Activated CD4-positive, alpha-beta memory T cell treated with anti-CD3 and anti-CD28 coated beads for 36 hours (primary cell): ENCODE measurements at regions not wholly inside any gene's neighbourhood (a gene's known extent, or its start where the extent isn't known, plus 50 kb on each side); places are given as distances from the start of the nearest gene placed in this dataset.

Experiments used
- CTCF ChIA-PET: fragments of 350-600 bp; sonication (Branson Sonifier 250); formaldehyde crosslinking; loops from one replicate; lab custom pipeline; 2021; ENCODE audit warnings: antibody characterized with exemption, inconsistent platforms; lab: Charles Lee
- POLR2A ChIA-PET: fragments of 350-600 bp; sonication (Branson Sonifier 250); formaldehyde crosslinking; loops from one replicate; lab custom pipeline; 2021; ENCODE audit warnings: antibody characterized with exemption; lab: Charles Lee
- DNase-seq: peaks from one replicate; pipeline ENCODE4 v3.0.0-alpha.2; 2020
- H3K27ac Mint-ChIP-seq: one replicate; pipeline ENCODE4 v1.8.0; 2021; ENCODE audit warnings: mixed read lengths
- H3K27me3 Mint-ChIP-seq: one replicate; pipeline ENCODE4 v1.8.0; 2021; ENCODE audit warnings: mixed read lengths
- H3K36me3 Mint-ChIP-seq: one replicate; pipeline ENCODE4 v1.8.0; 2021; ENCODE audit warnings: mixed read lengths
- H3K4me1 Mint-ChIP-seq: one replicate; pipeline ENCODE4 v1.8.0; 2021; ENCODE audit warnings: low read depth, mixed read lengths
- H3K4me3 Mint-ChIP-seq: one replicate; pipeline ENCODE4 v1.8.0; 2021; ENCODE audit warnings: mild to moderate bottlenecking, mixed read lengths
- H3K9me3 Mint-ChIP-seq: one replicate; pipeline ENCODE4 v1.8.0; 2021; ENCODE audit warnings: mixed read lengths
- intact Hi-C: fragments of 100-400 bp; cut with micrococcal nuclease; formaldehyde crosslinking; loops from one replicate; pipeline ENCODE4 v1.15.1; 2023

DNA sequence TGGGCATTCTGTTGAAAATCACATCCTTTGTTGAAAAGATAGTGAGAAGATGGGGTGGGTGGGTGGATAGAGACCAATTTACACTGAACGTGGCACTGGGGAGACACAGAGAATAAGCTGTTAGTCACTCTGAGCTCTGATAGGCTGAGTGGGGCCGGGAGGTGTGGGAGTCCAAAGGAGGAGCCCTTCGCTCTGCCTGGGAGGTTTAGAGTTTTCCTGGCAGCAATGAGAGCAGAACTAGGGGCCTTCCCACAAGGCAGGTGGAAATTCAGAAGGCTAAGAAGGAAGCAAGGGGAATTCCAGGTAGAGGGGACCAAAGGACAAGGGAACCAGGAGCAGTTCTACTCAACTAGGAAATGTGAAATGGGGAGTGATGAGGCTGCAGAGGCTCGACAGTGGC, 272.7 kb downstream of the RPLP1 start:
- H3K4me3 Mint-ChIP-seq, result no peak overlapping the region
- H3K36me3 Mint-ChIP-seq, result no peaks in the 10 kb centered on the region
- intact Hi-C loops, result loop anchor here (5.0 kb wide), 1 partner anchor 203 kb away; no protein-coding TSS in a partner anchor
- peak overlapping the region; percentile 10 for H3K27ac Mint-ChIP-seq
- H3K27me3 Mint-ChIP-seq, result peaks cover 4% of the 10 kb centered on the region
- peaks cover 4% of the 10 kb centered on the region for H3K9me3 Mint-ChIP-seq
- DNase-seq, result peak; percentile 30
- ChIA-PET POLR2A (interaction anchor here (1.0 kb wide), 1 partner anchor 369 kb away, joined by 3 read pairs; no protein-coding TSS in a partner anchor), CTCF (interaction anchor here (0.6 to 1.0 kb wide), 3 partner anchors 64 to 366 kb away, joined by 3 to 4 read pairs (median 3); no protein-coding TSS in a partner anchor)
- H3K4me1 Mint-ChIP-seq, result peaks cover 56% of the 10 kb centered on the region

DNA sequence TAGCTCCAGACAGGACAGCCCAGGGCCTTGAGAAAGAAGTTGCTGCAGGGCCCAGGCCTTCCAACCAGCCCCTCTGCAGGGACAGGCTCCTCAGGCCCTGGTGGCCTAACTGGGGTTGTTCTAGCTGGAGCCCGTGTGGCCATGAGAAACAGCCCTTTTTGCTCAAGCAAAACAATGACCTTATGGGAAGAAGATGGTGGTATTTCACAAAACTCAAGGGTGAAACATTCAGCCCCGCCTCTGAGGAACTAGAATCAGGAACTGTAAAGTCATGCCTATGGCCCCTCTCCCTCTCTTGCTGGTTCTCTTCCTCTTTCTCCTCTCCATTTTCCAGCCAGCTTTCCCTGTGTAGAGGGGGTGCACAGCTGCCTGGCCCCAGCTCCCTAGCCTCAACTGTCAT, 273.3 kb downstream of the RPLP1 start:
- Mint-ChIP-seq H3K4me3 (no peak overlapping the region), H3K27me3 (peaks cover 4% of the 10 kb centered on the region), H3K9me3 (no peaks in the 10 kb centered on the region), H3K36me3 (no peaks in the 10 kb centered on the region), H3K4me1 (peaks cover 50% of the 10 kb centered on the region), H3K27ac (no peak overlapping the region)
- DNase-seq, result no peak
- intact Hi-C loops, result loop anchor here (5.0 kb wide), 1 partner anchor 204 kb away; no protein-coding TSS in a partner anchor
- ChIA-PET POLR2A (interaction anchor here (0.9 kb wide), 1 partner anchor 35 kb away, joined by 3 read pairs; no protein-coding TSS in a partner anchor), CTCF (interaction anchor here (1.2 kb wide), 1 partner anchor 150 kb away, joined by 3 read pairs; no protein-coding TSS in a partner anchor)

DNA sequence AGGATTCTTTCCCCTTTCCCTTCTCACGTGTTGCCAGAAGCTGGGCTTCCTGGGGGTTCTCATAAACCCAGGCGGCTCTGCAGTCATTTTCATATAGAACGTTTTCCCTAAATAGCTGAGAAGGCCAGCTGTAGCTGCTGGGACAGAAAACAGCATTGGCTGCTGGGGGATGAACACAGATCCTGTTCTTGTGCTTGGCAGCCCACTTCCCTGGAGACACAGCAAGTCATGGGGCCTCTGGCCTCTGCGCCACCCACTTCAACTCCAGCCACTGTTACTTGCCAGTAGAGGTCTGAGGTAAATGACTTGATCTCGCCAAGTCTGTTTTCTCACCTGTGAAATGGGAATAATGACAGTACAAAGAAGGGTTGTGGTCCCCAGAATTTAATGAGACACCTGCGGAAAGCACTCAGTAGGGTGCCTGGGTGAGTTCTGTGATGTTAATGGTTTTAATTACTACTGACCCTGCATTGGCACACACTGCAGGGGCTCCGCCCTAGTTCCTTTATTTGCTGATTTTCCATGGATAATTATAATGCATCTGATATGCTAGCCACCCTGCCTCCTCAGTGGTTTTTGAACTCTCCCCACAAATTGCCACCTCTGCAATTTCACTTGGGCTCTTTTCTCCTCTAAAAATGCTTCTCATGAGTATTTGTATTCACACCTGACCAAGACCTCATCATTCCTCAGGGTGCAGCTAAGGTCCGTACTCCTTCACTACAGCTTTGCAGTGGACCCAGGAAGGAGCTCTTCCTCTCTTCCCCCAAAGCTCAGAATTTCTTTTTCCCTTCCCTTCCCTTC, 274.7 kb downstream of the RPLP1 start:
- Mint-ChIP-seq H3K36me3 (no peaks in the 10 kb centered on the region), H3K4me1 (peaks cover 36% of the 10 kb centered on the region), H3K27ac (no peak overlapping the region), H3K9me3 (no peaks in the 10 kb centered on the region), H3K27me3 (peaks cover 4% of the 10 kb centered on the region), H3K4me3 (no peak overlapping the region)
- CTCF ChIA-PET, result interaction anchor here (1.2 to 2.3 kb wide), 3 partner anchors 12 to 152 kb away, joined by 3 to 12 read pairs (median 10); no protein-coding TSS in a partner anchor
- POLR2A ChIA-PET, result no interaction called here
- intact Hi-C loops, result loop anchor here (5.0 kb wide), 1 partner anchor 205 kb away; no protein-coding TSS in a partner anchor
- DNase-seq, result no peak

DNA sequence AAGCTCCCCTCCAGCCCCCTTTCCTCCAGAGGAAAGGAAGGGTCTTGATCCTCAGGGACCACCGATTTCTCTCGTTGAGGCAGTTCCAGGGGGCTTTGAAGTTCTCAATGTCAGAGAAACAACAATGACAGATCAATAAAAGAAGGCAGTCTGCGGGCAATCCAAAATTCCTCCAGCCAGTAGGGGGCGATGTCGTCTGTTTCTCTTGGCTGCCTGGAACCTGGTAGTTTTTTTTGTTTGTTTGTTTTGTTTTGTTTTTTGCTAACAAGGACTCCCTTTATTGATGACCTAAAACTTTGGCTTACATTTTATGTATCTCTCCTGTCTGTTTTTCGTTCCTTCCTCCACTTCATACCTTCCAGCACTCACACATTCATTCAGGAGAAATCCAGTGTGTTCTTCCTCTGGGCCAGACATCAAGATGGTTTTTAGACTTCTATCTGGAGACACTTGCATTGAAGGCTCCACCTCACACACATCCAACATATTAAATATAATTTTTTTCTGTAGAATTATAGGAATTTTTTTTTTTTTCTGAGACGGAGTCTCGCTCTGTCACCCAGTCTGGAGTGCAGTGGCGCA, 276.6 kb downstream of the RPLP1 start:
- H3K27me3 Mint-ChIP-seq, result peaks cover 4% of the 10 kb centered on the region
- peak; percentile 82 for DNase-seq
- H3K27ac Mint-ChIP-seq, result no peak overlapping the region
- peaks cover 26% of the 10 kb centered on the region for H3K4me1 Mint-ChIP-seq
- no peaks in the 10 kb centered on the region for H3K9me3 Mint-ChIP-seq
- H3K4me3 Mint-ChIP-seq, result peak overlapping the region; percentile 4
- intact Hi-C loops, result loop anchor here (1.0 to 5.0 kb wide), 2 partner anchors 207 to 370 kb away; no protein-coding TSS in a partner anchor
- no peaks in the 10 kb centered on the region for H3K36me3 Mint-ChIP-seq
- POLR2A ChIA-PET, result no interaction called here
- CTCF ChIA-PET, result interaction anchor here (0.5 to 2.3 kb wide), 15 partner anchors 9 to 759 kb away, joined by 3 to 12 read pairs (median 3); no protein-coding TSS in a partner anchor

DNA sequence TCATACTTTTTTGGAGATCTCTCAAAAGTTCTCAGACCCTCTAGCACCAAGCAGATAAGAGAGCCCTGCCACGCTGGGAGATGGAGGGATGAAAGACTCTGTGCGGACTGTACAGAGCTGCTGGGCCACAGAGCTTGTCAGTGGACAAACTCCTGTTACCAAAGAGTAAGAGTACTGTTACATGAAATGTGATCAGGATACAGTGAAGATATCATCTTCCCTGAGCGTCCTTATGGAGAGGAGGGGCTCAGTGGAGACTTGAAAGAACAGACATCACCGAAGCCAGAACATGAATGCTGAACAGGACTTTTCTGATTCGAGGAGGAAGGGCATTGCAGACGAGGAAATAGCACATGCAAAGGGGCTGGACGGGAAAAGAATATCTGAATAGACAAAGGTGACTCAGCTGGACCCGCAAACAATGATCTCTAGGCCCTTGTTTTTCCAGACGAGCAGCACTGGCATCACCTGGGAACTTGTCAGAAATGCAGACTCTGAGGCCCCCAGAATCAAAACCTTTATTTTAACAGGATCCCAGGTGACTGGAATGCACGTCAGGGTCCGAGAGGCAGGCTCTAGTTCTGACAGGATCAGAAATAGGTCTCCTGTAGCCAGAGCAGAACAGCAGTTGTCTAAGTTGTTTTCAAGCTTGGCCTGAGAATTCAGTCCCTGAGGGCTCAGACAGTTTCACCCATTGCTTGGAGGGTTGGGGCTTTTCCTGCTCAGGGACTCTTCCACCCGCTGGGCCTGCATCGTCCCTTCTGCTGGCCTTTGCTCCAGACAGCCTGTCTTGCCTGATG, 277.9 kb downstream of the RPLP1 start:
- POLR2A ChIA-PET, result no interaction called here

DNA sequence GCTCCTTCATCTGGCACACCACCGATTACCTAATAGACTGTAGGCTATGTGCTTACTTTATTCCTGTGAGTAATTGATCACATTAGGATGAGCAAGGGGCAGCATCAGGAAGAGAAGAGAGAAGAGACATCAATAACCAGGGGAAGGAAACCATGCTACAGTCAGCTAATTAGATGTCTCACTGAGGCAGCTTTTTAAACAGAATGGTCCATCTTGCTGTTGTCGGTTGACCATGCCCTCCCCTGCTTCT, 278.4 kb downstream of the RPLP1 start:
- DNase-seq, result no peak
- CTCF ChIA-PET, result interaction anchor here (0.7 to 1.4 kb wide), 3 partner anchors 9 to 19 kb away, joined by 3 to 5 read pairs (median 4); no protein-coding TSS in a partner anchor
- H3K9me3 Mint-ChIP-seq, result no peaks in the 10 kb centered on the region
- peaks cover 12% of the 10 kb centered on the region for H3K4me1 Mint-ChIP-seq
- no peaks in the 10 kb centered on the region for H3K36me3 Mint-ChIP-seq
- H3K4me3 Mint-ChIP-seq, result no peak overlapping the region
- POLR2A ChIA-PET, result no interaction called here
- H3K27ac Mint-ChIP-seq, result no peak overlapping the region
- intact Hi-C loops, result no loop called here
- H3K27me3 Mint-ChIP-seq, result peaks cover 4% of the 10 kb centered on the region

More for the DNA sequence above, 277.9 kb downstream of the RPLP1 start:
- peaks cover 4% of the 10 kb centered on the region for H3K27me3 Mint-ChIP-seq
- peaks cover 17% of the 10 kb centered on the region for H3K4me1 Mint-ChIP-seq
- DNase-seq, result no peak
- H3K36me3 Mint-ChIP-seq, result no peaks in the 10 kb centered on the region
- intact Hi-C loops, result no loop called here
- no peak overlapping the region for H3K27ac Mint-ChIP-seq
- H3K4me3 Mint-ChIP-seq, result no peak overlapping the region
- no peaks in the 10 kb centered on the region for H3K9me3 Mint-ChIP-seq
- CTCF ChIA-PET, result interaction anchor here (0.7 to 1.4 kb wide), 3 partner anchors 8 to 19 kb away, joined by 3 to 5 read pairs (median 4); no protein-coding TSS in a partner anchor

DNA sequence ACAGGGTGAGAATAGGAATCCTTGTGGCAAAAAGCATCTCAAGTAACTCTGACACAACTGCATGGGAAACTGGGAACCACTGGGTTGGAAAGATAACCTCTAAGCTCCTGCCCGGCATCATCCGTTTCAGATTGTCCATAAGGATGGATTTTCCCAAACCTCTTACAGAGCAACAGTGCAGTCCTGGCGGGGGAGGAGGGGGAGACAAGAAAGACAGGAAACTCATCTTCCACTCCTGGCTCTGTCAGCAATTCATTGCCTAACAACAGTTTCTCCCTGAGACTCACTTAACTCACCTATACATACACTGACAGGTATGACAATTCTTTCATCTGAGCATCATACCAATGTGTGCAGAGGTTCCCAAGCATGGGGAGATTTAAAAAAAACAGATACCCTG, 279.0 kb downstream of the RPLP1 start:
- Mint-ChIP-seq H3K27ac (no peak overlapping the region), H3K4me3 (no peak overlapping the region), H3K4me1 (peaks cover 8% of the 10 kb centered on the region), H3K36me3 (no peaks in the 10 kb centered on the region), H3K9me3 (no peaks in the 10 kb centered on the region), H3K27me3 (peaks cover 4% of the 10 kb centered on the region)
- no peak for DNase-seq
- POLR2A ChIA-PET, result no interaction called here
- intact Hi-C loops, result no loop called here
- CTCF ChIA-PET, result interaction anchor here (1.1 to 1.6 kb wide), 3 partner anchors 14 to 156 kb away, joined by 3 to 5 read pairs (median 4); no protein-coding TSS in a partner anchor

DNA sequence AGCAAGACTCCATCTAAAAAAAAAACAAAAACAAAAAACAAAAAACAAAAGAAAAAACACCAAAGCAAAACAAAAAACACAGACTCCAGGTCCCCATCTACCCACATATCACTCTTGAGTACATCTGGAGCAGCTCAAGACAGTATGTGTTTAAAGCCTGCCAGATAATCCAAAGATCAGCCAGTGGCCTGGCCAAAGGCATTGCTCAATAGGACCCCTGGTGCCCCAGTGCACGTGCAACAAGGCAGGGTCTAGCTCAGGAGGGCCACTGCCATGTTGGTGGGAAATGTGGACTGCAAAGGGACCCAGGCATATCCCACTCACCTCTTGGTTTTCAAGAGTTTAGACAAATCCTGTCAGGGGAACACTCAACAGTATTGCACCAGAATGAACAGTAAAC, 279.5 kb downstream of the RPLP1 start:
- peaks cover 6% of the 10 kb centered on the region for H3K4me1 Mint-ChIP-seq
- no peak overlapping the region for H3K27ac Mint-ChIP-seq
- POLR2A ChIA-PET, result no interaction called here
- CTCF ChIA-PET, result interaction anchor here (0.6 to 1.6 kb wide), 2 partner anchors 157 to 179 kb away, joined by 3 read pairs; no protein-coding TSS in a partner anchor
- no peak for DNase-seq
- intact Hi-C loops, result no loop called here
- no peak overlapping the region for H3K4me3 Mint-ChIP-seq
- peaks cover 4% of the 10 kb centered on the region for H3K27me3 Mint-ChIP-seq
- H3K9me3 Mint-ChIP-seq, result no peaks in the 10 kb centered on the region
- no peaks in the 10 kb centered on the region for H3K36me3 Mint-ChIP-seq

DNA sequence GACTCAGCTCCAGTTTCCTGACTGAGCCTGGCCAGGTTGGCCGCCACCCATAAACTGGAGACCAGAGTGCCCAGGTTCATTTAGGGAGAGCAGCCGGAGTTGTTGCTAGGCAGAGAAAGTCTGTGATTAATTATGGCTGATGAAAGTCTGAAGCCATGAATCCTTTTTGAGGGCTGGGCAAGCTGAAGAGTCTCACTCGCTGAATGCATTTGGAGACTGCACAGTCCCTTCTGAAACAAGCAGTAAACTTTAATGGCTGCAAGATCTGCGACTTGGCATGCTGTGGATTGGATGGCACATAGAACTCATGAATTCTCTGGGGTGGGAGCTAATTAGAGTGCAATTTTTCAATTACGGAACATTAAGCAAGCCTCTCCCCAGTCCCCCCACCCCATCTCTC, 282.1 kb downstream of the RPLP1 start:
- H3K4me1 Mint-ChIP-seq, result no peaks in the 10 kb centered on the region
- ChIA-PET POLR2A (no interaction called here), CTCF (interaction anchor here (0.7 to 1.3 kb wide), 3 partner anchors 13 to 731 kb away, joined by 3 to 4 read pairs (median 3); no protein-coding TSS in a partner anchor)
- no peak overlapping the region for H3K4me3 Mint-ChIP-seq
- DNase-seq, result no peak
- H3K27ac Mint-ChIP-seq, result no peak overlapping the region
- no peaks in the 10 kb centered on the region for H3K36me3 Mint-ChIP-seq
- peaks cover 3% of the 10 kb centered on the region for H3K27me3 Mint-ChIP-seq
- intact Hi-C loops, result no loop called here
- H3K9me3 Mint-ChIP-seq, result no peaks in the 10 kb centered on the region

DNA sequence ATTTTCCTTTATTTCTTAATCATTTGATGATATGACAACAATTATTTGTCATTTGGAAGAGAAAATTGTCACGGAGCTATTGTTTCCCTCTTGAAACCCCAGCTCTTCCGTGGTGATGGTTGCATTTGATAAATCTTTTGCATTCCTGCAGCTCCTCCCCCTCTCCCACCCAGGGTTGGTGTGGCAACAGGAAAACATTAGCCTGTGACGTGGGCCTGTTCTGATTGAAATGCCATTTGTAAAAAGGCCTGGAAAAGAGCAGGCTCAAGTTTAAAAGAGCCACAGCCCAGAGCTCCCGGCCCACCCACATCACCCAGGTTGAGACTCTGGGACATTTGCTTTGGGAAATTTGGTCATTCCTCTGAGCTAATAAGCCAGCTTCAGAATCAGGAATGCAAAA, 282.5 kb downstream of the RPLP1 start:
- ChIA-PET CTCF (interaction anchor here (0.7 to 1.2 kb wide), 3 partner anchors 13 to 15 kb away, joined by 3 read pairs; no protein-coding TSS in a partner anchor), POLR2A (no interaction called here)
- H3K4me1 Mint-ChIP-seq, result no peaks in the 10 kb centered on the region
- no peaks in the 10 kb centered on the region for H3K36me3 Mint-ChIP-seq
- H3K27ac Mint-ChIP-seq, result no peak overlapping the region
- DNase-seq, result no peak
- no peak overlapping the region for H3K4me3 Mint-ChIP-seq
- intact Hi-C loops, result no loop called here
- H3K27me3 Mint-ChIP-seq, result peaks cover 3% of the 10 kb centered on the region
- no peaks in the 10 kb centered on the region for H3K9me3 Mint-ChIP-seq

DNA sequence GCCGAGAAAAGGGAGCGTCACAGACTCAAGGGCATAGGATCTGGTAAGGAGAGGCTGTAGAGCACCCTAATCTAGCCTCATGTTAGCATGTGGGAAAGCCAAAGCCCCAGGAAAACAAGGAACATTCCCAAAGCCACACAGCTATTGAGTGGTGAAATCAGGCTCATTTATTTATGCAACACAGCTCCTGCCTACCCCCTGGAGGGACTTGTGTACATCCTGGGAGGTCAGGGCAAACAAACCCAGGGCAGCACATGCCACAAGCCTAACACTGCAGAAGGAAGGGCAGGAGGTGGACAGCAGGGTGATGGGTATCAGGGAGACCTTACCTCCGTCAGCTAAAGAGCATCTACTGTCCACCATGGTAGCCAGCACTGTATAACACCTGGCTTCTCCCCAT, 283.5 kb downstream of the RPLP1 start:
- DNase-seq, result no peak
- no peak overlapping the region for H3K27ac Mint-ChIP-seq
- H3K27me3 Mint-ChIP-seq, result peaks cover 3% of the 10 kb centered on the region
- no peak overlapping the region for H3K4me3 Mint-ChIP-seq
- H3K9me3 Mint-ChIP-seq, result peaks cover 6% of the 10 kb centered on the region
- H3K4me1 Mint-ChIP-seq, result no peaks in the 10 kb centered on the region
- H3K36me3 Mint-ChIP-seq, result no peaks in the 10 kb centered on the region
- intact Hi-C loops, result no loop called here
- ChIA-PET POLR2A (no interaction called here), CTCF (interaction anchor here (1.2 kb wide), 1 partner anchor 14 kb away, joined by 3 read pairs; no protein-coding TSS in a partner anchor)
